NCI-H2196 (cell line): ENCODE measurements at regions not wholly inside any gene's neighbourhood (a gene's known extent, or its start where the extent isn't known, plus 50 kb on each side); places are given as distances from the start of the nearest gene placed in this dataset.

Experiments
- DNase-seq: peaks from one replicate; lab custom pipeline; 2025; ENCODE audit not compliant: unreplicated experiment; lab: John Stamatoyannopoulos, UW

DNA sequence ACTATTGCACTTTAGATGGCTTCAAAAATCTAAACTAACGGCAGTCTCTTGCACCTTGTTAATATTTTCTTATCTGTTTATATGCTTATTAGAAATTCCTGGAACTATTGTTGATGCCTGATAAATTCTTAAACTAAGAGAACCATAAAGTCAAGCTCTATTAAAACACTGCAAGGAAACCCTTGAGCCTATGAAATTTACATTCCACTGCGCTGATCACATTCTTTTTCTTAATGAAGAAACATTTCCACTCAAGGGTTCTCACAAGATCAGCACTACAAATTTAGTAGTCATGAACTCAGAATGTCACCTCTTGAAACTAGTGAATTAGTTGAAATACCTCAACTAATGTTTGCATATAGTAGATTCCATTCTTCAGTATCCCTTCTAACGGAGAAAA is 331.8 kb upstream of the SLC8A1 start:
- no peak for DNase-seq

DNA sequence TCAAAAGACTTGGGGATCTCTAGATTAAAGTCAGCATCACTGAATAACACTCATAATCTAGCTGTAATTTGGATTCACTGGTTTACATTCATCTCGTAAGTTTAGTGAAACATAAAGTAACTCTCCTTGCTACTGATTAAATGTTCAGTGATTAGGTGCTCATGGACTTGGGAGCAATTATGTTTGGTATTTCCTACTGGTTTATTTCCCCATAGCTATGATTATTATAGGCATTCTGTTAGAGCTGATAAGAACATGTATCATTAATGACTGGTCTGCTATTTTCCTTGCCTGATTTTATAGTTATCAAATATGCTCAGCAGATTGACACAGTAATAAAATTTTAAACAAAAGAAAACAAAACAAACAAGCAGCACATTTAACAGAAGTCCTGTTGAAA is 334.7 kb upstream of the SLC8A1 start:
- no peak for DNase-seq

DNA sequence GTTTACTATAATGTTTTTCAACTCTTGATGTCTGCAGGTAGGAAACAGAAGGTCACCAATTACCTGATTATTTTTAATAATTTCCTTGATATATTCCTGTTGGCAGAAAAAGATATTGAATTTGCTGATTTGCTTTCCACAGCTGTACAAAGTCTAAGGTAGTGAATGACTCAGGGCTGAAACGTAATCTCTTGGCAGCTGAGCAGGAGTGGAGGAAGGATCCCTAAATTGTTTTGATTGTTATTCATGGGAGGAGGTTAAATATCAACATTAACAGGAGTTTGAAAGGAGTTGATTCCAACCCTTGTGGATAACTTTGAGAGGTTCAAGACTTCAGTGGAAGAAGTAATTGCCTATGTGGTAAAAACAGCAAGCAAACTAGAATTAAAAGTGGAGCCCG is 345.2 kb upstream of the SLC8A1 start:
- DNase-seq, result peak; percentile 20

DNA sequence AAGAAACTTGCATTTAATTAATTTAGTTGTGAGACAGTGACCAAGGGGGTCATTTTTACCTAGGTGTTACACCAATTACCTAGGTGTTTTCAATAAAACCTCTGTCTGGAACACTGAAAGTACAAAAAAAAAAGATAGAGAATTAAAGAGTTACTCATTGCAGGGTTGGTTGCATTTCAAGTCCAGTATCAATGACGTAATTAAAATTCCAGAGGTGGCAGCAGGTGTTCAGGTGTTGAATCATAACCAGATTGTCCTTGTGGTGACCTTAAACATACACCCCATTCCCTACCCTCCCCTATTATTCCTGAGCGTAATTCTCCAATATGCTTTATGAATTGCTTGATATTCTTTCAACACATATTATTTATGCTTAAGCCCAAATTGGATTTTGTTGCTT is 352.0 kb upstream of the SLC8A1 start:
- no peak for DNase-seq

DNA sequence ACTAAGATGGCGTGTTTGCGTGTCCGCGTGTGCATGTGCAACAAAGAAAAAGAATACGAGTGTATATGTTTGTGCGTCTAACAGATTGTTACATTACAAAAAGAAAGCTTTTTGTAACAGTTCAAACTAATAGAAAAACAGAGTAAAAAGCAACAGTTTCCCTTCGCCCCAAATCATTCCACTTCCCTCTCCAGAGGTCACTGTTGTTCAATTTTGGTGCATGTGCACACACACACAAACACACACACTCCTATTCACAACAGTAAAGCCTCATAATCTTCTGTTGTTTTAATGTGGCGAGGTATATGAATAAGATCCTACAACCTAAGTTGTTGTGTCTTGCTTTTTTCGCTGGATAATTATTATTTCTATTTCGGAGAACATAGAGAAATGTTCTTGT is 357.3 kb upstream of the SLC8A1 start:
- DNase-seq, result no peak

DNA sequence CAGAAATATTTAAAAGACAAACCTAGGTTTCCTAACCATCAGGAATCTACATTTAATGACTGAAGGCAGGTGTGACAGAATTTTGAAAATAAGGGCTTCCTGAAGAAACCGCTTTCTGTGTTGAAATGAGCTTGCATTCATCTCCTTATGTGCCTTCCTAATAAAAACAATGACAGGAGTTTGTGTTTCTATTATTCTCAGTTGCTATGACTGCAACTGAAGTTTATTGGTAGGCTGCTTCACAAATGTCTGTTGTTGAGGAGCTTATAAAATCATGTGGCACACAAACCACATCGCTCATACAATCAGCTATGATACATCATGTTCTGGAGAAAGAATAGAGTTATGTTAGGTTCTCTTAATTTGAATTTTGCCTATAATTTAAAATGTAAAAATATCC is 362.7 kb upstream of the SLC8A1 start:
- no peak for DNase-seq

DNA sequence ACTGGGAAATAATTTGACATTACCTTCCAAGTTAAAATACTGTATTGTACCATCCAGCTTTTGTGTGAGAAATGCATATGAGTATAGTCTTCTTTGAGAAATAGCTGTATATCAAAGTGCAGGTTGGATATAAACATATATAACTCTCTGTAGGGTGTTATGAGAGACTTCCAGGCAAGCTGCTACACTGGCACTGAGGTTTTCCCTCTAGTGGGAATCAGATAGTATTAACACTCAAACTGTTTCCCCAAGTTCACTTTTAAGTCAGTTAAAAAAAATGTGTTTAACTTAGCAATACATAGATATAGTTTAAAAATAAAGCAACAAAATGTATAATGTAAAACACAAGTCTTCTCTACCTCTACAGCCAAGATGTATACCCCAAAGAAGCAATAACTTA is 368.4 kb upstream of the SLC8A1 start:
- no peak for DNase-seq

DNA sequence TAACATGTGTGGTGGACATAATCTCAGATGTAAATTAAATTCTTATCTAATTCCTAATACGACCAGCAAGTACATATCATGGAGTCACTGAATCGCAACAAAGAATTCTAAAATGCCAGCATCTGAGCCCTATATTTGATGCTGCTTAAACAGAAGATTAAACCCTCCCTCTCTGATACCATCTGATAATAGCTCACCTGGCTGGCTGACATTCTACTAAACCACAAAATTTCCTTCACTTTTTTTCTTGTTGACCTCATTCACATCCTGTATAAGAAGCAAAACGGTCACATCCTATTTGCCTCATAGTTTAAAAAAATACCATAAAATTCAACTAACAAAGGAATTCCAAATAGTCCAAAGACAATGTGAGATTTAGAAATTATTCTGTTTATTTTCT is 371.6 kb upstream of the SLC8A1 start:
- no peak for DNase-seq

DNA sequence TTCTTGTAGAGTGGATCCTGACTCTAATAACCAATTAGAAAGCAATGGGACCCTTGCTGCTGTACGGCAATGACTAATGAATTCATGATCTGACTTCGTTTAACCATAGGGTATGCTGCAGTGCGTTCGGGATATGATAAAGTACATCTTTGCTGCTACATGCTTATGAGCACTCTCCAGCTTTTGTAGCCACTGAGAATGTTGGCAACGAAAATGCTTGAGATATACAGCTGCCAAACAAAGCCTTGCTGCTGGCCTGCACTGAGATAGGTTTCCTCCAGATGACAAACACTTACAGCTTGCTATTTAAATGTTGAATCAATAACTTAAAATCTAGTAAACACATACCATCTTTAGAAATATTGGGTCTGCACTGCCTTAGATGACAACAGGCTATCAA is 372.4 kb upstream of the SLC8A1 start:
- DNase-seq, result no peak

DNA sequence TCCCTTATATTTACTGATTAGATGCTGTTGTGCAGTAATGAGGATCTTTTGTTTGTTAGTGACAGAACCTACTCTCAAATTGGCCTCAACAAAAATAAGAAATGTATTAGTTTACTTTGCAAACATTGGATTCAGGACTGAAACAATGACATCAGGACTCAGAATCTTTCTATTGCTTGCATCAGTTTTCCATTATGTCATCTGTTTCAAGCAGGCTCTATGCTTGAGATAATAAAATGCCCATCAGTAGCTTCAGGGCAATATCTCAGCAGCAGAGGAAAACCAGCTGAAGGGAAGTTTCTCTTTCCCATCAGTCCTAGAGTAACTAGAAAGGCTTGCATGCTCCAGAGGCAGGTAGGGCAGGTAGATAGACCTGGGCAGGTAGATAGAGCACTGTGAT is 375.5 kb upstream of the SLC8A1 start:
- DNase-seq, result no peak

DNA sequence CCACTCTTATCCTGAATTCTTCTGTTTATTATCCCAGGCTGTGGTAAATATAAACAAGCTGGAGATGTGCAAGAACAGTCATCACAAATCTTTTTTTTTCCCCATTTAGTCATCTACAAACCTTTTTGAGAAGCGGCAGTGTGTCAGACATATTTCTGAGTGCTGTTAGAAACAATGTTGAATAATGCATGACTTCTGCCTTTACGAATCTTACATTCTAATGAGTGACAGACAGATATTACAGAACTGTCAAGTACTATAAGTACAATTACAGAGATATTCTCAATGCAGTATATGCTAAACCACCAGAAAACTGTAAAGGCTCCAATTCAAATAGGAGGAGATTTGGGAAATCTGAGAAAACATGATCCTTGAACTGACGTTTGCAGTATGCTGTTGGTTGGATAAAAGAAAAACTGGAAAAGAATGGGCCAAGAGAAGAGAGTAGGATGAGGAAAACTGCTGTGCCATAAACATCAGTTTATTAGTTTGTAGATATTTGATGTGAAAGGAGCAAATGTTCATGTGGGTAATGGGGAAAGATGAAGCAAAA is 379.5 kb upstream of the SLC8A1 start:
- DNase-seq, result no peak

DNA sequence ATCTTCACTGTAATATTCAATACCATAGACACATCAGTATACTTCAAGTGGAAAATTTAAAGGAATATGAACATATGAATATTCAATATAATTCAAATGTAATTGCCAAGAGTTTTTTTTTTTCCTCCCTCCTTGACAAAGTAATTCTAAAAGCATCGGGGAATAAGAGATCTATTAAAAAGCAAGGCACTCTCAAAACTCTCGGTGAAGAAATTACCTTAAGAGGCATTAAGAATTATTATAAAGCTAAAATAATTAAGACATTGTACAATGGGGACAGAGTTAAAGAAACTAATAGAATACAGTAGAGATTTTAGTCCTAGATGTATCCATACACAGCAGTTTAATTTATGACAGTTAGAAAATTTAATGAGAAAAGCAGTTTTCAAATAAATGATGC is 390.0 kb upstream of the SLC8A1 start:
- DNase-seq, result no peak

DNA sequence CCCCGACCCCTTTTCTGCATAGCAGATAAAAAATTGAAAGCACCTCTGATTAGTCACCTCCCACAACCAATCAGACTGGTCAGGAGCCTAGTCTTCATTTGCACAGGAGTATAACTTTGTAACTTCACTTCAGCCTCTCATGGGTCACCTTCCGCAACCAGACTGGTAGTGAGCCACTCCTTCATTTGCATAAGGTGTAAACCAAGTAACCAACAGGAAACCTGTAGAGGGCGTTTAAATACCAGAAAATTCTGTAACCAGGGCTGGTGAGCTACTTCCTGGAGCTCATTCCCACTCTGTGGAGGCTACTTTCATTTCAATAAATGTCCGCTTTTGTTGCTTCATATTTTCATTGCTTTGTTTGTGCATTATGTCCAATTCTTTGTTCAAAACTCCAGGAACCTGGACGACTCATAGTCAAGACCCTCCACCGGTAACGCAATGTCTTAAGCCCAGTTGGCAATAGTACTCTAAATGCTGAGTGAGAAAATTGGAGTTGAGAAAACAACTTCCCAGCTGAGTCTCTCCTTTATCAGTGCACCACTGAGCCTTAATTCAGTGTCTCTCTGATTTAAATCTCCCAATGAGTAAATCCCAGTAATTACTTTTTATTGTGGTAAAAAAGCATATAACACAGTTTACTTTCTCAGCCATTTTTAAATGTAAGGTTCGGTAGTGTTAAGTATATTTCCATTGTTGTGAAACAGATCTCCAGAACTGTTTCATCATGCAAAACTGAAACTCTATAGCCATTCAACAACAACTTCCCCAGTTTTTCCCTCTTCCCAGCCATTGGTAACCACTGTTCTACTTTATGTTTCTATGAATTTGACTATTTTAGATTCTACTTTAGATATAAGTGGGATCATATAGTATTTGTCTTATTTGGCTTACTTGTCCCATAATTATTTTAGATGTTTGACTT is 392.7 kb upstream of the SLC8A1 start:
- no peak for DNase-seq

DNA sequence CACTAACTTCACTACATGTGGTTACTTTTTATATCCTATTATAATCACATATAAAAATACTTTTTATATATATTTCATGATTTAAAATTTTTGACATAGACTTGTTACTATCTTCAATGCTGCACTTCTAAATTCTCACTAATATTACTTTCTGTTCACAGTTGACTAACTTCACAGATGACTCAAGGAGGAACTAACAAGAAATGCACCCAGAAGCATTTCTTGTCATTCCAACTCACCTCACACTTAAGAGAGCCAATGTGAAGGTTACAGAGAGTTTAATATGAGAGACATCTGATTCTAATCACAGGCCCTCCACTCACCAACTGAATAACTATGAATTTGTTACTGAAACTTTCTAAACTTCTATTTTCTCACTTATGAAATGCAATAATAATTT is 399.8 kb upstream of the SLC8A1 start:
- DNase-seq, result no peak

DNA sequence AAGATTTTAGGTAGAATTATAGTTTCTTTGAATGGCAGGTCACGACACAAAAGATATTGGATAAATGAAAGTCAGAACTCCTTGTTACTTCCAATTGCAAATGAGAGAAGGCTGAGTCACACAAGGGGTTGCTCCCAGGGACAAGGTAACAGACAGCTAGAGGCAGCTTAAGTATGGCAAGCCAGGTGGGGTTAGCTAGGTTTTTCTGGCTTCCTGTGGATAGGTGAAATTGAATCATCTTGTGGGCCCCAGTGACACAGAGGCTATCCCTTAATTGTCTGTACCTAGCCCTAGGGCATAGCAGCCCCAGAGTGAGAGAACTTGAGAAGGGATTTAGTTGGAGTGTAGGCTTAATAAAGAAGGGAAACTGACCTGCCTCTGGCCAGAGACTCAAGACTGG is 407.7 kb upstream of the SLC8A1 start:
- DNase-seq, result no peak

DNA sequence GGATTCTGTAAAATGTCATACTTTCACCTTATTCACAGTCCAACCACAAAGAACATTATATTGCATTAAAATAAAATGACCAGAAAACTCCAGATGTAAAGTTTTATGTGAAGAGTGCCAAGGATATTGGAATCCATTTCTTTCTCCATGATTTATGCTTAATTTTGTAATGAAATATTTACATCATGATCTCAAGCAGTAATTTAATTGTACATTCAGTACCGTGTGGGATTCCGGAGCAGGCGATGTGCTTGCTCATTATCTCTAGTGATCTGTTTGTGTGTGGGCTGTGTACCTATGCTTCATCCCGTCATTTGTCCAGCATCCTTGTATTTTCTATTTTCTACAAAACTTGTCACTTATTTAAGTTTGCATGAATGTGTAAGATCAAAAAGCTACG is 415.9 kb upstream of the SLC8A1 start:
- no peak for DNase-seq

DNA sequence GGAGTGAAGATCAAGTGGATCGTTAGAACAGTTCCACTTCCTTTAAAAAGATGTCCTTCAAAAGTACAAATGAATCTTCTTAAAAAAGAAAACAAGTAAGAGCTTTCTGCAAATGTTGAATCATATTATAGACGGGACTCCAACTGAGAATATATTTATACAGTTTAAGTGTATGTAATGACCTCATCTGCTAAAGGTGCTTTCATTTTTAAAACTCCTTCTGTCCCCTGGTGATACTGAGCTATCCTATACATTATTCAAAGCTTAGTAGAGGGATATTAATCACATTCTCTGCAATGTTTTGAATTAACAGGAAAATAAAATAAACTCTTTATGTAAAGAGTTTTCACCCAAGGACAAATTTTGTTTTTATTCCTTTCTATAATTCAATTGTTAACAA is 420.7 kb upstream of the SLC8A1 start:
- no peak for DNase-seq

DNA sequence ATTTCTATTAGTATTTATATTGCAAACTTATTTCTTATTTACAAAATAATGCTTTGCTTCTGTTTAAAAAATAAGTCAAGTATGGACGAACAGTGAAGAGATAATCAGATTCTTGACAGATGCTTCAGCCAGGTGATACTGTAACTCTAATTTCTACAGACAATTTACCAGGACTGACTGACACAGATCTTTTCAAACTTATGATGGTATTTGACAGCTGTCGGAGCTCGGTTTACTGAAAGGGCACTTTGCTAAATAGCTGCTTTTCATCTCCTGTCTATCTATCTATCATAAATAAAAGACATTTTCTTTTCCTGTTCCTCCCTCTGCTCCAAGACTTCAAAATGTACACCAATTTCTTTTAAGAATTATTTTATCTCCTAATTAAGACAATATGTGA is 422.5 kb upstream of the SLC8A1 start:
- DNase-seq, result no peak

DNA sequence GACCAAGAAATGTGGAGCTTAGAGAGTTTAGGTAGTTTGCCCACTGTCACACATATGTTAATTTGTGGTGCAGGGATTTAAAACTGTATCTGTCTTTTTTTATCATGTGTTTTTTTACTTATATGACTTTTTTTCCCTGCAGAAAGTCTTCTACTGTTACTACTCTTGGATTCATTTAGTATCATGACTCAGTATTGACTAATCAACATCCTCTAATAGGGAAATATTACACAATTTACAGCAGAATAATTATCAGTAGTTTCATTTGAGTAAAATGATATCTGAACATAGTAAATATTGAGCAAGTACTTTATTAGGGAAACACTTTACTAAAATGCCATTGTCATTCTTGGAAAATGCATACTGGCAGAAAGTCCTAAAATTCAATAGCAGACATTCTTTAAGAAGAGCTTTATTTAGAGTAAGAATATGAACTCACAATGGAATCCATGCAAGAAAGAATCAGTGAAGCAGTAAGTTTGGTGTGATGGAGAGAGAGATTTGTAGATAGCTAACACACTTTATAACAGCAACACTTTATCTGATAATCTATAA is 425.9 kb upstream of the SLC8A1 start:
- no peak for DNase-seq

DNA sequence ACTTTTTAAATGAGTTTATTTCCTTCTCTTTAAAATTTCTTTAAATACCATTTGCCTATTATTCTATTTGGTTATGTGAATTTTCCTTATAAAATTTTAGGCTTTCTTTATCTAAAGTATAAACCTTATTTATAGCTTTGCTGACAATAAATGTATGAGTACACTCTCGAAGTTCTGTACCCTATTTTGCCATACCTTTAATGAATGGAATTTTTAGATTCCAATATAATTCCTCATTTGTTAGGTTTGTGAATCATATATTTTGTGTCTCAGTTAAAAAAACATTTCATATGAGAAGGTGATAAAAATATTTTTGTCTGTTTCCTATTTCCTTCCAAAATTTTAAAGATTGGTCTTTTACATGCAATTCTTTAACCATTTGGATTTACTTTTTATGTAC is 427.4 kb upstream of the SLC8A1 start:
- no peak for DNase-seq

DNA sequence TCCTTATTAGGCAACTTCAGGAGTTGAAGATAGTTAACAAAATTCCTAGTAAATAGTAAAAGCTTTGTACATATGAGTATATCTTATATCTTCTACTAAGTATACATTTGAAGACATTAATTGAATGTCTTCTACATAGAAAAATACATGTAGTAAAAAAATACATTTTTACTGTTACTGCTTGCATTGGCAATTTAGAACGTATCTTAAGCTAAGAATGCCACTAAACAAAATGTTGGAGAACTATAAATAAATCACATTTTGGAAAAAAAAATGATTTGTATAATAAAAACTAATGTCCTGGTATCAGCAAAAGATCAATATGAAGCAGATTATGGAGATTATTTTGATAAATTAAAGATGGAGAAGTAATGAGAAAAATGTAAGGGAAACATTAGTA is 434.2 kb upstream of the SLC8A1 start:
- DNase-seq, result no peak

DNA sequence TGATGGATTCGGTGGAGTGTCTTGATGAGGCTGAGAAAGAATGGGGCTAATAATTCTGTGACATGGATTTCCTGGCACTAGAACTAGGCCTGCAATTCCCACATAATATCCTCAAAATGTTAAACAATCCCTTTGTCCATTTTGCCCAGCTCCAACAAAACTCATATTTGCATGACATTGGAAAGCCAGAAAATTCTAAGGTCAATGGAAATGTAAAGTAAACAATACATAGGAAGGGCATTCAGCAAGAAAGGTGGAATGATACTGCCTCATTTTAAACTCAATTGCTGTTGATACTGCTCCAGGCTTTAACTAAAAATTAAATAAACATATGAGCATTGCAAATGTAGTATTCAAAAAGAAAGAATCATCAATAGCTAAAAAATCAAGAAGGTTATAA is 434.8 kb upstream of the SLC8A1 start:
- DNase-seq, result no peak

DNA sequence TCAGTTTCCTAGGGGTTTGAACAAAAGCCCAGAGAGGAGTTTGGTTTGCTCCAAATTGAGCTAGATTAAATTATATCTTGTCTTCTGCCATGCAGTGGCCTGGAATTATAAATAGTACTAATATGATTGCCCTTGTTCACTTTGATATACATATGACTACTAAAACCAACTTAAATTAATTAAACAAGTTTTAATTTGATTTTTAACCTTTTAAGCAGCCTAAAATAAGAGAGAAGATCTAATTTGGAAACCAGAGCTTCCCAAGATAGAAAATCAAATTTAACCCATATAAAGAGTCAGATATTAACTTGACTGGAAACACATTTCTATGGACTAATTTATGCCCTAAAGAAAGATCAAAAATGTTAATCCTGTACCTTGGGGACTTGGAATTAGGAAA is 444.5 kb upstream of the SLC8A1 start:
- DNase-seq, result no peak
